Amygdala (tissue), 56 donors: ENCODE measurements at regions not wholly inside any gene's neighbourhood (a gene's known extent, or its start where the extent isn't known, plus 50 kb on each side); places are given as distances from the start of the nearest gene placed in this dataset.

ENCODE experiments used
- DNase-seq, 56 donors: peaks; one replicate each; lab custom pipeline; 2025; lab: John Stamatoyannopoulos, UW

- DNase-seq = no peak
Observed at GRCh38 chr2:8406271-8406670, 275.6 kb upstream of the ID2 start.

GRCh38 chr2:8407332-8407731 is 274.5 kb upstream of the ID2 start:
- DNase-seq = no peak

GRCh38 chr2:8408560-8409460 is 273.0 kb upstream of the ID2 start:
- no peak for DNase-seq

GRCh38 chr2:8409461-8410260 is 272.2 kb upstream of the ID2 start:
- DNase-seq = no peak

- no peak for DNase-seq
Observed at GRCh38 chr2:8412082-8412481, 269.8 kb upstream of the ID2 start.

GRCh38 chr2:8412586-8412985 is 269.3 kb upstream of the ID2 start:
- peak in 21 of 56 donors; percentile 7 to 71 (median 31) for DNase-seq

- DNase-seq = no peak
Observed at GRCh38 chr2:8413589-8414135, 268.2 kb upstream of the ID2 start.

- no peak for DNase-seq
Observed at GRCh38 chr2:8414946-8415879, 266.6 kb upstream of the ID2 start.

GRCh38 chr2:8416001-8416571 is 265.8 kb upstream of the ID2 start:
- DNase-seq = no peak

GRCh38 chr2:8416849-8417832 is 264.7 kb upstream of the ID2 start:
- no peak for DNase-seq

GRCh38 chr2:8418721-8419120 is 263.1 kb upstream of the ID2 start:
- no peak for DNase-seq

GRCh38 chr2:8421658-8422449 is 260.0 kb upstream of the ID2 start:
- DNase-seq = no peak

GRCh38 chr2:8422450-8422800 is 259.4 kb upstream of the ID2 start:
- no peak for DNase-seq

- no peak for DNase-seq
Observed at GRCh38 chr2:8424997-8425900, 256.6 kb upstream of the ID2 start.

- no peak for DNase-seq
Observed at GRCh38 chr2:8426550-8426949, 255.3 kb upstream of the ID2 start.

GRCh38 chr2:8427211-8427610 is 254.6 kb upstream of the ID2 start:
- DNase-seq = no peak

- no peak for DNase-seq
Observed at GRCh38 chr2:8430628-8431027, 251.2 kb upstream of the ID2 start.
